ENCODE measurements at regions not wholly inside any gene's neighbourhood (a gene's known extent, or its start where the extent isn't known, plus 50 kb on each side); places are given as distances from the start of the nearest gene placed in this dataset.

DNA sequence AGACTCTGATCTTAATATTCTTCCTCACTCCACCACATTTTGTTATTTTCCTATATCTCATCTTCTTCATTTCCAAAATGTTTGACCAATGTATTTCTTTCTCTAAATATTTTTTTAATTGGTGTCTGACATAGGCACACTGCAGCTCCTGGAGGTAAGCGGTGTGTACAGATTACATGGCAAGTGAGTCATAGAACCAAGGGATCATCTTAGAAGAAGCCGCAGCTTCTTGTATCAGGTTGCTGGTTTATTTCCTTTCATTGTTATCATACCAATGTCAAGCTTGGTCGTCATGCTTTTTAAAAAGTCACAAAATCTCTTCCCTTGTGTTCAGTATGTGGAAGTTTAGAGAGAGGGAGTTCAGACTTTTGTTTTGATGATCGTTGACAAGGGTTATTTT, 526.1 kb upstream of the CDH18 start:
- TF ChIP-seq, protein P1, sequence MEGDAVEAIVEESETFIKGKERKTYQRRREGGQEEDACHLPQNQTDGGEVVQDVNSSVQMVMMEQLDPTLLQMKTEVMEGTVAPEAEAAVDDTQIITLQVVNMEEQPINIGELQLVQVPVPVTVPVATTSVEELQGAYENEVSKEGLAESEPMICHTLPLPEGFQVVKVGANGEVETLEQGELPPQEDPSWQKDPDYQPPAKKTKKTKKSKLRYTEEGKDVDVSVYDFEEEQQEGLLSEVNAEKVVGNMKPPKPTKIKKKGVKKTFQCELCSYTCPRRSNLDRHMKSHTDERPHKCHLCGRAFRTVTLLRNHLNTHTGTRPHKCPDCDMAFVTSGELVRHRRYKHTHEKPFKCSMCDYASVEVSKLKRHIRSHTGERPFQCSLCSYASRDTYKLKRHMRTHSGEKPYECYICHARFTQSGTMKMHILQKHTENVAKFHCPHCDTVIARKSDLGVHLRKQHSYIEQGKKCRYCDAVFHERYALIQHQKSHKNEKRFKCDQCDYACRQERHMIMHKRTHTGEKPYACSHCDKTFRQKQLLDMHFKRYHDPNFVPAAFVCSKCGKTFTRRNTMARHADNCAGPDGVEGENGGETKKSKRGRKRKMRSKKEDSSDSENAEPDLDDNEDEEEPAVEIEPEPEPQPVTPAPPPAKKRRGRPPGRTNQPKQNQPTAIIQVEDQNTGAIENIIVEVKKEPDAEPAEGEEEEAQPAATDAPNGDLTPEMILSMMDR (IDR thresholded peaks at IDR 0.05; ENCODE audit: low read depth, low read length): no peak
- no peak for TF ChIP-seq POLR2A (IDR thresholded peaks at IDR 0.05; ENCODE audit: extremely low read depth, insufficient read length)
- no peak for TF ChIP-seq MYC (IDR thresholded peaks at IDR 0.05; ENCODE audit: low read depth, low read length)
